PFSK-1 (cell line): ENCODE measurements at regions not wholly inside any gene's neighbourhood (a gene's known extent, or its start where the extent isn't known, plus 50 kb on each side); places are given as distances from the start of the nearest gene placed in this dataset.

Experiments
- FOXP2 ChIP-seq: optimal IDR thresholded peaks from 2 replicates; pipeline ENCODE3; 2011; ENCODE audit warnings: borderline replicate concordance, control low read depth, inconsistent platforms; ENCODE audit not compliant: insufficient read depth; ENCODE audit errors: extremely low read length, extremely low read depth
- POLR2AphosphoS5 ChIP-seq: IDR thresholded peaks from 2 replicates; pipeline ENCODE4 v1.6.1; 2012; ENCODE audit warnings: low read depth, mild to moderate bottlenecking, control low read depth, low read length, moderate library complexity
- SIN3A ChIP-seq: IDR thresholded peaks from 2 replicates; pipeline ENCODE4 v1.6.1; 2012; ENCODE audit warnings: mild to moderate bottlenecking, low read length, moderate library complexity, borderline replicate concordance; ENCODE audit not compliant: insufficient read depth
- TAF1 ChIP-seq: IDR thresholded peaks from 2 replicates; pipeline ENCODE4 v1.6.1; 2012; ENCODE audit warnings: low read length, control low read depth, borderline replicate concordance; ENCODE audit not compliant: insufficient read depth
- TF ChIP-seq, protein P1 (sequence below), 2 experiments: IDR thresholded peaks; 2 replicates each; pipeline versions ENCODE4 v1.6.1 to v1.8.0; 2011 to 2012; ENCODE audit warnings: low read depth in 2 of 2, low read length in 2 of 2, control low read depth in 1 of 2, inconsistent platforms in 1 of 2, mild to moderate bottlenecking in 1 of 2, moderate library complexity in 1 of 2; ENCODE audit not compliant: insufficient read depth in 1 of 2

GRCh38 chr3:99240700-99241099 lies 339.2 kb upstream of the DCBLD2 start:
- TF ChIP-seq POLR2AphosphoS5 (no peak), SIN3A (no peak), FOXP2 (no peak), TAF1 (no peak)
- TF ChIP-seq, protein P1, sequence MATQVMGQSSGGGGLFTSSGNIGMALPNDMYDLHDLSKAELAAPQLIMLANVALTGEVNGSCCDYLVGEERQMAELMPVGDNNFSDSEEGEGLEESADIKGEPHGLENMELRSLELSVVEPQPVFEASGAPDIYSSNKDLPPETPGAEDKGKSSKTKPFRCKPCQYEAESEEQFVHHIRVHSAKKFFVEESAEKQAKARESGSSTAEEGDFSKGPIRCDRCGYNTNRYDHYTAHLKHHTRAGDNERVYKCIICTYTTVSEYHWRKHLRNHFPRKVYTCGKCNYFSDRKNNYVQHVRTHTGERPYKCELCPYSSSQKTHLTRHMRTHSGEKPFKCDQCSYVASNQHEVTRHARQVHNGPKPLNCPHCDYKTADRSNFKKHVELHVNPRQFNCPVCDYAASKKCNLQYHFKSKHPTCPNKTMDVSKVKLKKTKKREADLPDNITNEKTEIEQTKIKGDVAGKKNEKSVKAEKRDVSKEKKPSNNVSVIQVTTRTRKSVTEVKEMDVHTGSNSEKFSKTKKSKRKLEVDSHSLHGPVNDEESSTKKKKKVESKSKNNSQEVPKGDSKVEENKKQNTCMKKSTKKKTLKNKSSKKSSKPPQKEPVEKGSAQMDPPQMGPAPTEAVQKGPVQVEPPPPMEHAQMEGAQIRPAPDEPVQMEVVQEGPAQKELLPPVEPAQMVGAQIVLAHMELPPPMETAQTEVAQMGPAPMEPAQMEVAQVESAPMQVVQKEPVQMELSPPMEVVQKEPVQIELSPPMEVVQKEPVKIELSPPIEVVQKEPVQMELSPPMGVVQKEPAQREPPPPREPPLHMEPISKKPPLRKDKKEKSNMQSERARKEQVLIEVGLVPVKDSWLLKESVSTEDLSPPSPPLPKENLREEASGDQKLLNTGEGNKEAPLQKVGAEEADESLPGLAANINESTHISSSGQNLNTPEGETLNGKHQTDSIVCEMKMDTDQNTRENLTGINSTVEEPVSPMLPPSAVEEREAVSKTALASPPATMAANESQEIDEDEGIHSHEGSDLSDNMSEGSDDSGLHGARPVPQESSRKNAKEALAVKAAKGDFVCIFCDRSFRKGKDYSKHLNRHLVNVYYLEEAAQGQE (IDR thresholded peaks at IDR 0.05; ENCODE audit: insufficient read depth in 1 of 2, low read depth in 2 of 2, low read length in 2 of 2): no peak

- TF ChIP-seq FOXP2: no peak
- TF ChIP-seq SIN3A: no peak
- TF ChIP-seq POLR2AphosphoS5: no peak
- TF ChIP-seq TAF1: no peak
- TF ChIP-seq, protein P1 (IDR thresholded peaks at IDR 0.05; ENCODE audit: insufficient read depth in 1 of 2, low read depth in 2 of 2, low read length in 2 of 2): no peak
These were observed 335.1 kb upstream of the DCBLD2 start for GRCh38 chr3:99236576-99236975.

GRCh38 chr3:99232696-99233095 lies 331.2 kb upstream of the DCBLD2 start:
- TF ChIP-seq SIN3A (no peak), POLR2AphosphoS5 (no peak), TAF1 (no peak), FOXP2 (no peak)
- TF ChIP-seq, protein P1 (IDR thresholded peaks at IDR 0.05; ENCODE audit: insufficient read depth in 1 of 2, low read depth in 2 of 2, low read length in 2 of 2): no peak

- no peak for TF ChIP-seq FOXP2
- no peak for TF ChIP-seq TAF1
- TF ChIP-seq SIN3A: no peak
- no peak for TF ChIP-seq POLR2AphosphoS5
- TF ChIP-seq, protein P1 (IDR thresholded peaks at IDR 0.05; ENCODE audit: insufficient read depth in 1 of 2, low read depth in 2 of 2, low read length in 2 of 2): no peak
These were observed 317.0 kb upstream of the DCBLD2 start for GRCh38 chr3:99218468-99218867.

GRCh38 chr3:99212969-99213368 lies 311.5 kb upstream of the DCBLD2 start:
- TF ChIP-seq POLR2AphosphoS5 (no peak), SIN3A (no peak), TAF1 (no peak), FOXP2 (no peak)
- TF ChIP-seq, protein P1 (IDR thresholded peaks at IDR 0.05; ENCODE audit: insufficient read depth in 1 of 2, low read depth in 2 of 2, low read length in 2 of 2): no peak
